ENCODE measurements at regions not wholly inside any gene's neighbourhood (a gene's known extent, or its start where the extent isn't known, plus 50 kb on each side); places are given as distances from the start of the nearest gene placed in this dataset.

- DNase-seq, result no peak
Observed at GRCh38 chr22:49240472-49240871, 587.2 kb downstream of the BRD1 start.

- no peak for DNase-seq
Observed at GRCh38 chr22:49240016-49240380, 587.7 kb downstream of the BRD1 start.

GRCh38 chr22:49239264-49240015, 588.2 kb downstream of the BRD1 start:
- DNase-seq, result no peak

GRCh38 chr22:49238181-49239141, 589.2 kb downstream of the BRD1 start:
- no peak for DNase-seq

GRCh38 chr22:49237703-49238102, 590.0 kb downstream of the BRD1 start:
- no peak for DNase-seq

- DNase-seq, result no peak
Observed at GRCh38 chr22:49237279-49237678, 590.4 kb downstream of the BRD1 start.

- DNase-seq, result no peak
Observed at GRCh38 chr22:49236541-49237075, 591.1 kb downstream of the BRD1 start.

GRCh38 chr22:49235463-49236300, 592.0 kb downstream of the BRD1 start:
- no peak for DNase-seq

GRCh38 chr22:49234459-49234858, 593.2 kb downstream of the BRD1 start:
- DNase-seq, result no peak

- no peak for DNase-seq
Observed at GRCh38 chr22:49233507-49234100, 594.1 kb downstream of the BRD1 start.

GRCh38 chr22:49232319-49233067, 595.2 kb downstream of the BRD1 start:
- no peak for DNase-seq

GRCh38 chr22:49230194-49230577, 597.5 kb downstream of the BRD1 start:
- DNase-seq, result no peak

GRCh38 chr22:49229483-49230193, 598.0 kb downstream of the BRD1 start:
- no peak for DNase-seq

GRCh38 chr22:49228431-49229037, 599.1 kb downstream of the BRD1 start:
- no peak for DNase-seq

GRCh38 chr22:49227670-49228069, 600.0 kb downstream of the BRD1 start:
- no peak for DNase-seq

GRCh38 chr22:49226096-49226495, 601.6 kb downstream of the BRD1 start:
- DNase-seq, result no peak

- no peak for DNase-seq
Observed at GRCh38 chr22:49224243-49224642, 603.4 kb downstream of the BRD1 start.

GRCh38 chr22:49218142-49218541, 609.5 kb downstream of the BRD1 start:
- no peak for DNase-seq

GRCh38 chr22:49216579-49216978, 611.1 kb downstream of the BRD1 start:
- DNase-seq, result no peak

GRCh38 chr22:49215840-49216239, 611.8 kb downstream of the BRD1 start:
- no peak for DNase-seq

- DNase-seq, result no peak
Observed at GRCh38 chr22:49214976-49215375, 612.7 kb downstream of the BRD1 start.

Data from stimulated activated CD4-positive, alpha-beta T cell treated with anti-CD3 and anti-CD28 coated beads, Interleukin-4, amount 100 ng/mL, for 24 hours (primary cell).